ENCODE measurements at regions not wholly inside any gene's neighbourhood (a gene's known extent, or its start where the extent isn't known, plus 50 kb on each side); places are given as distances from the start of the nearest gene placed in this dataset.

DNA sequence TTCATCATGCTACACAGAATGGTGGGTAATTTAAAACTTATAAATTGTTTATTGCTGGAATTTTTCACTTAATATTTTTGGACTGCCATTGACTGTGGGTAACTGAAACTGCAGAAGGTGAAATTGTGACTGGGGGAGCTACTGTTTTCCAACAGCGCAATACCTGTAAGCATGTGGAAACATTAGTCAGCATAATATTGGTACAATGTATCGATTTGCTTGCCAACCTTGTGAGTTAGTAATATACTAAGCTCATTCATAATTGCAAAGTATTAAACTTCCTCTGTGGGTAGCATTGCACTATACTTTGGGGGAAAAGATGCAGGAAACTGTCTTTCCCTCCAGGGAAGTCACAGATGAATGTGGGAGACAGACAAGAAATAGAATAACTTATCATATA is 766.5 kb downstream of the HDGFL1 start:
- POLR2A ChIA-PET (ENCODE audit: unreplicated experiment) = no interaction called here
- TF ChIP-seq, protein P1, sequence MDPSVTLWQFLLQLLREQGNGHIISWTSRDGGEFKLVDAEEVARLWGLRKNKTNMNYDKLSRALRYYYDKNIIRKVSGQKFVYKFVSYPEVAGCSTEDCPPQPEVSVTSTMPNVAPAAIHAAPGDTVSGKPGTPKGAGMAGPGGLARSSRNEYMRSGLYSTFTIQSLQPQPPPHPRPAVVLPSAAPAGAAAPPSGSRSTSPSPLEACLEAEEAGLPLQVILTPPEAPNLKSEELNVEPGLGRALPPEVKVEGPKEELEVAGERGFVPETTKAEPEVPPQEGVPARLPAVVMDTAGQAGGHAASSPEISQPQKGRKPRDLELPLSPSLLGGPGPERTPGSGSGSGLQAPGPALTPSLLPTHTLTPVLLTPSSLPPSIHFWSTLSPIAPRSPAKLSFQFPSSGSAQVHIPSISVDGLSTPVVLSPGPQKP (IDR thresholded peaks at IDR 0.05; ENCODE audit: borderline replicate concordance, low read depth, low read length) = no peak
- no peak for TF ChIP-seq CEBPB (IDR thresholded peaks at IDR 0.05; ENCODE audit: low read depth, low read length)
- TF ChIP-seq SMC3 (IDR thresholded peaks at IDR 0.05; ENCODE audit: low read depth, low read length) = no peak
- no peak for TF ChIP-seq FOS (IDR thresholded peaks at IDR 0.05; ENCODE audit: low read depth, low read length)
- no peak for TF ChIP-seq BHLHE40 (IDR thresholded peaks at IDR 0.05; ENCODE audit: low read depth, low read length)
- TF ChIP-seq RFX5 (IDR thresholded peaks at IDR 0.05; ENCODE audit: low read depth, low read length) = no peak
- TF ChIP-seq MAFK (IDR thresholded peaks at IDR 0.05; ENCODE audit: low read depth, low read length) = no peak
- TF ChIP-seq RCOR1 (IDR thresholded peaks at IDR 0.05; ENCODE audit: insufficient replicate concordance, low read length) = no peak
- no peak for TF ChIP-seq CHD1 (IDR thresholded peaks at IDR 0.05; ENCODE audit: low read depth, low read length)
- TF ChIP-seq MAZ (IDR thresholded peaks at IDR 0.05; ENCODE audit: borderline replicate concordance, low read depth, low read length) = no peak
- no peak for TF ChIP-seq POLR2A (IDR thresholded peaks at IDR 0.05; ENCODE audit: low read depth, low read length)
- TF ChIP-seq, protein P2, sequence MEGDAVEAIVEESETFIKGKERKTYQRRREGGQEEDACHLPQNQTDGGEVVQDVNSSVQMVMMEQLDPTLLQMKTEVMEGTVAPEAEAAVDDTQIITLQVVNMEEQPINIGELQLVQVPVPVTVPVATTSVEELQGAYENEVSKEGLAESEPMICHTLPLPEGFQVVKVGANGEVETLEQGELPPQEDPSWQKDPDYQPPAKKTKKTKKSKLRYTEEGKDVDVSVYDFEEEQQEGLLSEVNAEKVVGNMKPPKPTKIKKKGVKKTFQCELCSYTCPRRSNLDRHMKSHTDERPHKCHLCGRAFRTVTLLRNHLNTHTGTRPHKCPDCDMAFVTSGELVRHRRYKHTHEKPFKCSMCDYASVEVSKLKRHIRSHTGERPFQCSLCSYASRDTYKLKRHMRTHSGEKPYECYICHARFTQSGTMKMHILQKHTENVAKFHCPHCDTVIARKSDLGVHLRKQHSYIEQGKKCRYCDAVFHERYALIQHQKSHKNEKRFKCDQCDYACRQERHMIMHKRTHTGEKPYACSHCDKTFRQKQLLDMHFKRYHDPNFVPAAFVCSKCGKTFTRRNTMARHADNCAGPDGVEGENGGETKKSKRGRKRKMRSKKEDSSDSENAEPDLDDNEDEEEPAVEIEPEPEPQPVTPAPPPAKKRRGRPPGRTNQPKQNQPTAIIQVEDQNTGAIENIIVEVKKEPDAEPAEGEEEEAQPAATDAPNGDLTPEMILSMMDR (conservative IDR thresholded peaks at IDR 0.05; ENCODE audit: low read depth, low read length) = no peak
- TF ChIP-seq NFE2L2 (IDR thresholded peaks at IDR 0.05; ENCODE audit: low read depth, low read length) = no peak

More for the DNA sequence above, 766.5 kb downstream of the HDGFL1 start:
- Histone ChIP-seq H3K4me3 (ENCODE audit: insufficient read depth, low read depth, low read length) (no peak overlapping the region), H4K20me1 (ENCODE audit: insufficient read depth, low read length) (no peaks in the 10 kb centered on the region), H2BK120ac (ENCODE audit: low read depth, low read length) (no peak overlapping the region), H3K79me1 (ENCODE audit: low read depth in 1 of 2, low read length in 2 of 2) (no peaks in the 10 kb centered on the region), H3K18ac (ENCODE audit: low read depth, low read length) (no peak overlapping the region), H2BK15ac (ENCODE audit: low read depth, low read length) (no peak overlapping the region), H3K36me3 (ENCODE audit: control insufficient read depth, insufficient read depth, low read length) (no peaks in the 10 kb centered on the region), H4K8ac (ENCODE audit: low read depth in 2 of 2, low read length in 2 of 2) (no peak overlapping the region), H3K14ac (replicated peaks; ENCODE audit: low read depth, low read length) (no peak overlapping the region), H2BK5ac (ENCODE audit: low read depth, low read length, poor library complexity, severe bottlenecking) (no peak overlapping the region), H3K4ac (ENCODE audit: low read depth, low read length) (no peak overlapping the region), H4K5ac (ENCODE audit: low read depth, low read length) (no peak overlapping the region), H3K23ac (ENCODE audit: low read depth, low read length) (no peak overlapping the region), H3K56ac (ENCODE audit: extremely low read depth, insufficient read depth, low read length) (no peak overlapping the region), H3K9me3 (ENCODE audit: control insufficient read depth, insufficient read depth, low read length) (no peaks in the 10 kb centered on the region), H2AFZ (replicated peaks; ENCODE audit: low read length, poor library complexity) (no peak overlapping the region), H3K4me2 (ENCODE audit: low read depth, low read length) (no peak overlapping the region), H3K4me1 (ENCODE audit: control insufficient read depth, insufficient read depth, low read length) (no peaks in the 10 kb centered on the region), H3K27me3 (ENCODE audit: control insufficient read depth, insufficient read depth, low read length) (no peaks in the 10 kb centered on the region), H4K91ac (ENCODE audit: insufficient read depth, low read depth, low read length) (no peak overlapping the region), H3K9ac (ENCODE audit: low read depth, low read length) (no peak overlapping the region), H3K9me1 (ENCODE audit: insufficient read depth, low read length) (peaks cover 2% of the 10 kb centered on the region; the same call in 1 of the 2 replicates), H2AK5ac (ENCODE audit: low read depth, low read length) (no peak overlapping the region), H2BK20ac (ENCODE audit: low read depth, low read length) (no peak overlapping the region), H2AK9ac (replicated peaks; ENCODE audit: low read depth, low read length, poor library complexity) (no peak overlapping the region), H3K27ac (ENCODE audit: insufficient read depth, low read length) (no peak overlapping the region)
- BruUV-seq (replicated peaks) = no TSS peak
- dilution Hi-C loops (cut with HindIII; ENCODE audit: low sequenced_read_pairs, unreplicated experiment) (no loop called here), intact Hi-C loops (cut with micrococcal nuclease) (no loop called here), in situ Hi-C loops (cut with MboI; ENCODE audit: low sequenced_read_pairs) (no loop called here)
- no peak for ATAC-seq (ENCODE audit: low read depth)
- CTCF ChIA-PET = no interaction called here
- no CpG with 5 or more reads among the region's 2 CpGs for WGBS, 2 experiments (ENCODE audit: extremely low coverage in 2 of 2, insufficient read length in 1 of 2)
- DNase-seq = no peak
